ENCODE measurements at regions not wholly inside any gene's neighbourhood (a gene's known extent, or its start where the extent isn't known, plus 50 kb on each side); places are given as distances from the start of the nearest gene placed in this dataset.

- no peak for TF ChIP-seq CTCF (conservative IDR thresholded peaks at IDR 0.05; ENCODE audit: low read depth, low read length)
- no peak for DNase-seq (ENCODE audit: low read depth)
- H3K4me3 ChIP-seq (ENCODE audit: low read depth, low read length): no peak overlapping the region
These were observed 98.5 kb downstream of the HDGFL1 start for GRCh38 chr6:22667855-22668254.

GRCh38 chr6:22668307-22668706, 98.9 kb downstream of the HDGFL1 start:
- no peak for DNase-seq (ENCODE audit: low read depth)
- H3K4me3 ChIP-seq (ENCODE audit: low read depth, low read length): no peak overlapping the region
- TF ChIP-seq CTCF (conservative IDR thresholded peaks at IDR 0.05; ENCODE audit: low read depth, low read length): no peak

- DNase-seq (ENCODE audit: low read depth): no peak
- no peak for TF ChIP-seq CTCF (conservative IDR thresholded peaks at IDR 0.05; ENCODE audit: low read depth, low read length)
- H3K4me3 ChIP-seq (ENCODE audit: low read depth, low read length): no peak overlapping the region
These were observed 99.4 kb downstream of the HDGFL1 start for GRCh38 chr6:22668717-22669116.

DNA sequence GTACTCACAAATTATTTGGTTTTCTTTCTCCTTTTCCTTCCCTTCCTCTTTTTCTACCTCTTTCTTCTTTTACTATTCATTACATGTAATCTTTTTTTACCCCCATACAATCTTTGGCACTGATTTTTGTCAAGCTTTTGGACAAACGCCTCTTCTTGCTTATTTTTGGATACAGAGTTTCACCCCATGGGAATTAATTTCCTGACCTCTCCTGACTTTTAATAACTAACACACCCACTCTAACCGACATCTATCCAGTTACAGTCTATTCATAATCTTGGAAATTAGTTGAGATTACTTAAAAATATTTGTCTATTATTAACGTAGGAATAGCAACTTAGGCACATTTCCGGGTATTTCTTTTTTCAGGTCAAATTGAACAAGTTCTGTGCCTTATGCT, 101.2 kb downstream of the HDGFL1 start:
- no peak for TF ChIP-seq CTCF (conservative IDR thresholded peaks at IDR 0.05; ENCODE audit: low read depth, low read length)
- no peak for DNase-seq (ENCODE audit: low read depth)
- H3K4me3 ChIP-seq (ENCODE audit: low read depth, low read length): no peak overlapping the region

GRCh38 chr6:22673474-22673873, 104.1 kb downstream of the HDGFL1 start:
- no peak for DNase-seq (ENCODE audit: low read depth)
- no peak overlapping the region for H3K4me3 ChIP-seq (ENCODE audit: low read depth, low read length)
- no peak for TF ChIP-seq CTCF (conservative IDR thresholded peaks at IDR 0.05; ENCODE audit: low read depth, low read length)

GRCh38 chr6:22680950-22681349, 111.6 kb downstream of the HDGFL1 start:
- no peak overlapping the region for H3K4me3 ChIP-seq (ENCODE audit: low read depth, low read length)
- no peak for DNase-seq (ENCODE audit: low read depth)
- TF ChIP-seq CTCF (conservative IDR thresholded peaks at IDR 0.05; ENCODE audit: low read depth, low read length): no peak

DNA sequence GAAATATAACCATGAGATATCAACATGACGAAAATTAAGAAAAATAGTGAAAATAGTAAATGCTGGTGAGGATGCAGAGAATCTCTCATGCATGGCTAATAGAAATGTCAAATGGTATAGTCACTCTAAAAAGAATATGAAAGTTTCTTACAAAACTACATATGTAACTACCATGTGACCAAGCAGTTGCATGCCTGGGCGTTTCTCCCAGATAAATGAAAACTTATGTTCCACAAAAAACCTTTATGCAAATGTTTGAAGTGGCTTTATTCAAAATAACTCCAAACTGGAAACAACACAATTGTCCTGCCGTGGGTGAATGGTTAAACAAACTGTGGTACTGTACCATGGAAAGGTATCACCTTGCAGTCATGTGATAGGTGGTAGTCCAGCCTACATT, 112.4 kb downstream of the HDGFL1 start:
- H3K4me3 ChIP-seq (ENCODE audit: low read depth, low read length): no peak overlapping the region
- DNase-seq (ENCODE audit: low read depth): no peak
- no peak for TF ChIP-seq CTCF (conservative IDR thresholded peaks at IDR 0.05; ENCODE audit: low read depth, low read length)
